HCT116 (cell line): ENCODE measurements at regions not wholly inside any gene's neighbourhood (a gene's known extent, or its start where the extent isn't known, plus 50 kb on each side); places are given as distances from the start of the nearest gene placed in this dataset.

Source experiments
- ATAC-seq: fragments of 200-7000 bp; cut with Tn5 transposase; 2 replicates; pipeline ENCODE4 v1.9.1; 2020; ENCODE audit warnings: mild to moderate bottlenecking, moderate library complexity
- BruUV-seq: library from RNA; stranded (reverse); fragments of 400-500 nt; replicated peaks from 2 replicates; lab custom pipeline; 2021; lab: Mats Ljungman, UMichigan
- CTCF ChIA-PET: fragments of 300-600 bp; sonication (Branson Sonifier 250); formaldehyde crosslinking; loops from one replicate; lab custom pipeline; 2021; ENCODE audit warnings: antibody characterized with exemption; lab: Charles Lee
- POLR2A ChIA-PET: fragments of 300-600, 350-600 bp; sonication (Branson Sonifier 250); formaldehyde crosslinking; loops from one replicate; lab custom pipeline; 2021; ENCODE audit warnings: antibody characterized with exemption; lab: Charles Lee
- RAD21 ChIA-PET, 2 experiments: fragments of 300-600 bp; sonication (Branson Sonifier 250); formaldehyde crosslinking; loops; one replicate each; lab custom pipeline; 2023; ENCODE audit warnings: low total read pairs in 2 of 2; ENCODE audit not compliant: uncharacterized antibody in 2 of 2, unreplicated experiment in 2 of 2, low non-redundant PET in 1 of 2; lab: Charles Lee
- DNase-seq: peaks from one replicate; pipeline ENCODE4 v3.0.0-alpha.2; 2010; ENCODE audit warnings: low read depth, low spot score
- H2AFZ ChIP-seq: fragments of 200-600 bp; shearing (Covaris generic), sonication (generic); 2 replicates; pipeline ENCODE4 v1.6.1; 2017; ENCODE audit warnings: low read depth, mixed run types, mixed read lengths, antibody characterized with exemption, low read length; ENCODE audit not compliant: poor library complexity, severe bottlenecking
- H3K27ac ChIP-seq: 2 replicates; pipeline ENCODE4 v1.5.1; 2012; ENCODE audit warnings: low read depth, low read length
- H3K27me3 ChIP-seq: fragments of 200-600 bp; sonication (generic); 2 replicates; pipeline ENCODE4 v1.6.1; 2016; ENCODE audit warnings: mixed run types, low read length, mixed read lengths; ENCODE audit not compliant: insufficient read depth
- H3K36me3 ChIP-seq, 2 experiments: fragments of 200-500 bp in 1 of 2; fragments of 200-600 bp in 1 of 2; sonication (Bioruptor generic) in 1 of 2; sonication (generic) in 1 of 2; 2 replicates each; pipeline versions ENCODE4 v1.5.1 to v1.6.1; 2014 to 2016; ENCODE audit warnings: low read length in 2 of 2, inconsistent platforms in 1 of 2, mixed read lengths in 1 of 2, mixed run types in 1 of 2; ENCODE audit not compliant: insufficient read depth in 2 of 2, control insufficient read depth in 1 of 2
- H3K4me1 ChIP-seq, 2 experiments: fragments of 200-600 bp in 1 of 2; sonication (generic) in 1 of 2; 2 replicates each; pipeline versions ENCODE4 v1.5.1 to v1.6.1; 2012 to 2017; ENCODE audit warnings: low read length in 2 of 2, inconsistent platforms in 1 of 2, mild to moderate bottlenecking in 1 of 2, mixed read lengths in 1 of 2, mixed run types in 1 of 2, moderate library complexity in 1 of 2; ENCODE audit not compliant: insufficient read depth in 2 of 2, control insufficient read depth in 1 of 2
- H3K4me2 ChIP-seq: fragments of 200-600 bp; sonication (generic); 2 replicates; pipeline ENCODE4 v1.6.1; 2017; ENCODE audit warnings: mixed run types, low read length, mixed read lengths
- H3K4me3 ChIP-seq, 2 experiments: fragments of 200-600 bp in 1 of 2; sonication (generic) in 1 of 2; replicated peaks in 1 of 2; 2 replicates each; pipeline ENCODE4 v1.5.1; 2011 to 2016; ENCODE audit warnings: low read length in 2 of 2, control low read depth in 1 of 2, low read depth in 1 of 2, mild to moderate bottlenecking in 1 of 2, mixed read lengths in 1 of 2, mixed run types in 1 of 2
- H3K79me2 ChIP-seq: fragments of 200-600 bp; sonication (generic); 2 replicates; pipeline ENCODE4 v1.6.1; 2017; ENCODE audit warnings: mild to moderate bottlenecking, mixed run types, low read length, moderate library complexity, mixed read lengths; ENCODE audit not compliant: insufficient read depth
- H3K9ac ChIP-seq: fragments of 200-600 bp; sonication (generic); 2 replicates; pipeline ENCODE4 v1.6.1; 2016; ENCODE audit warnings: low read length, mixed read lengths
- H3K9me2 ChIP-seq: fragments of 200-600 bp; sonication (generic), shearing (Covaris generic); 2 replicates; pipeline ENCODE4 v1.6.1; 2017; ENCODE audit warnings: mixed run types, mild to moderate bottlenecking, moderate library complexity; ENCODE audit not compliant: insufficient read depth
- H3K9me3 ChIP-seq, 2 experiments: fragments of 200-500 bp in 1 of 2; fragments of 200-600 bp in 1 of 2; sonication (Bioruptor generic) in 1 of 2; sonication (generic) in 1 of 2; 2 replicates each; pipeline ENCODE4 v1.6.1; 2014 to 2017; ENCODE audit warnings: low read length in 2 of 2, mixed read lengths in 2 of 2, inconsistent platforms in 1 of 2, low read depth in 1 of 2, mild to moderate bottlenecking in 1 of 2, mixed run types in 1 of 2, moderate library complexity in 1 of 2; ENCODE audit not compliant: control insufficient read depth in 1 of 2, insufficient read depth in 1 of 2
- H4K20me1 ChIP-seq: fragments of 200-600 bp; sonication (generic), shearing (Covaris generic); 2 replicates; pipeline ENCODE4 v1.6.1; 2017; ENCODE audit warnings: mixed run types, mild to moderate bottlenecking, moderate library complexity; ENCODE audit not compliant: insufficient read depth
- CEBPB ChIP-seq: IDR thresholded peaks from 2 replicates; pipeline ENCODE4 v1.6.1; 2012; ENCODE audit warnings: low read depth
- EGR1 ChIP-seq: IDR thresholded peaks from 2 replicates; pipeline ENCODE4 v1.6.1; 2012; ENCODE audit warnings: low read depth
- ELF1 ChIP-seq: IDR thresholded peaks from 2 replicates; pipeline ENCODE4 v1.6.1; 2012; ENCODE audit warnings: low read depth, borderline replicate concordance
- EZH2phosphoT487 ChIP-seq: fragments of 200-600 bp; IDR thresholded peaks from 2 replicates; pipeline ENCODE4 v1.6.1; 2018; ENCODE audit warnings: antibody characterized with exemption, borderline replicate concordance
- FOSL1 ChIP-seq: IDR thresholded peaks from 2 replicates; pipeline ENCODE4 v1.6.1; 2012; ENCODE audit warnings: low read depth
- POLR2A ChIP-seq: IDR thresholded peaks from 2 replicates; pipeline ENCODE4 v1.7.0; 2011; ENCODE audit warnings: borderline replicate concordance; ENCODE audit not compliant: insufficient read depth, insufficient read length; ENCODE audit errors: extremely low read depth
- POLR2AphosphoS5 ChIP-seq: IDR thresholded peaks from 2 replicates; pipeline ENCODE4 v1.6.1; 2011; ENCODE audit warnings: mild to moderate bottlenecking, low read depth, low read length, moderate library complexity
- RAD21 ChIP-seq: IDR thresholded peaks from 2 replicates; pipeline ENCODE4 v1.6.1; 2012; ENCODE audit warnings: low read depth, mild to moderate bottlenecking
- SIN3A ChIP-seq: IDR thresholded peaks from 2 replicates; pipeline ENCODE4 v1.6.1; 2012; ENCODE audit warnings: low read depth
- SRF ChIP-seq: IDR thresholded peaks from 2 replicates; pipeline ENCODE4 v1.6.1; 2012; ENCODE audit warnings: low read depth
- YY1 ChIP-seq: IDR thresholded peaks from 2 replicates; pipeline ENCODE4 v1.6.1; 2011; ENCODE audit warnings: low read length, low read depth, moderate library complexity, mild to moderate bottlenecking; ENCODE audit not compliant: insufficient replicate concordance; ENCODE audit errors: extremely low read depth
- ZNF274 ChIP-seq: fragments of 200-500 bp; sonication (Bioruptor generic); IDR thresholded peaks from 2 replicates; pipeline ENCODE4 v1.6.1; 2014; ENCODE audit warnings: mild to moderate bottlenecking, low read depth, low read length, inconsistent platforms
- intact Hi-C: fragments of 100-400 bp; cut with micrococcal nuclease; formaldehyde crosslinking; loops from 2 replicates; pipeline ENCODE4 v1.10.0; 2022
- TF ChIP-seq, protein P1 (sequence below): IDR thresholded peaks from 2 replicates; pipeline ENCODE4 v1.6.1; 2012
- TF ChIP-seq, protein P2 (sequence below): IDR thresholded peaks from 2 replicates; pipeline ENCODE4 v1.6.1; 2011; ENCODE audit warnings: mild to moderate bottlenecking, low read length, moderate library complexity; ENCODE audit not compliant: insufficient replicate concordance; ENCODE audit errors: extremely low read depth
- TF ChIP-seq, protein P3 (sequence below): IDR thresholded peaks from 2 replicates; pipeline ENCODE4 v1.6.1; 2012
- TF ChIP-seq, protein P4 (sequence below): IDR thresholded peaks from 2 replicates; pipeline ENCODE4 v1.6.1; 2012; ENCODE audit warnings: low read depth

DNA sequence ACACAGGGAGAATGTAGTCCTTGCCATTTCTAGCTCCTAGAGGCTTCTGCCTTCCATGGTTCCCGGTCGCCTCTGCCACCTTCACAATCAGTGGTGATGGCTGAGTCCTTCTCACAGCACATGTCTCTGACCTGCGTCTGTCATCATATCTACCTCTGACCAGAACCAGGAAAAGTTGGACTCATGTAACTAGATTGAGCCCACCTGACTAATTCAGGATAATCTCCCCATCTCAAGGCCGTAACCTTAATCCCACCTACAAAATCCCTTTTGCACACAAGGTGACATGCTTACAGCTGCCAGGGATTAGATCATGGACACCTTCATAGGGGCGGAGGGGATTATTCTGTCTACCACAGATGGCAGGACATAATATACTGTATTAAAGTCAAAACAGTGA is 375.6 kb downstream of the ICE1 start (continued):
- TF ChIP-seq, protein P1, sequence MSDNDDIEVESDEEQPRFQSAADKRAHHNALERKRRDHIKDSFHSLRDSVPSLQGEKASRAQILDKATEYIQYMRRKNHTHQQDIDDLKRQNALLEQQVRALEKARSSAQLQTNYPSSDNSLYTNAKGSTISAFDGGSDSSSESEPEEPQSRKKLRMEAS = no peak
- TF ChIP-seq SRF = no peak
- no peak for TF ChIP-seq YY1
- TF ChIP-seq ELF1 = no peak

DNA sequence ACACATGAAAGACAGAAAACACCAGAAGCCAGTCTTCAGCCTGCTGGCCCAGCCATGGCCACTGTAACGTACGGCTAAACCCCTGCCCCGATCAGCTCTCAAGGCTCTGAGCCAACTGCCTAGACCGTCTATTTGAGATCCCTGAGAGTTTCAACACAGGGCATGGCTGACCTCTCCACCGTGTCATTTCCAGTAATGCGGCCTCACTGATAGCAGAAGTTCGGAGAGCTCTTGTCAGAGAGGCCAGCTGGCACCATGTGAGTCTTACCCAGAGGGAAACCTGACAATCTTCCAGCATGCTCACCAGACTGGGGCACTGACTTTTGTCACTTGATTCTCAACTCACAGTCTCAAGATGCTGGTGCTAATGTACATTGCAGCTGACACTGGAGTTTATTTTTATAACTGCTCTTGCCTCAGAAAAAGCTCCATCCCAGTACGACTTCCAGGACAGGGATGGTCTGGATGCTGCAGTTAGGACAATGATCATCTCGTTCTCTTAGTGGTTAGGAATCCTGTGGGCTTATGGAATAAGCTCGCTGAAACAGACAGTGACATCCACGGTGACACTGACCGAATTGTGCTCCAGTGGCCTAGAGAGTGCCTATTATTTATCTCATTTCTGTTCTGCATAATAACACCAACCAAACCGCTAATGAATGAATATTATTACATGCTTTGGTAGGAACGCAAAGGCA is 372.7 kb downstream of the ICE1 start:
- ATAC-seq = no peak

More for the DNA sequence above, 372.7 kb downstream of the ICE1 start:
- DNase-seq = no peak
- no peaks in the 10 kb centered on the region for H3K9me2 ChIP-seq
- POLR2A ChIA-PET = no interaction called here
- H3K36me3 ChIP-seq = no peaks in the 10 kb centered on the region
- RAD21 ChIA-PET = no interaction called here
- intact Hi-C loops = no loop called here
- BruUV-seq = no TSS peak
- H3K27ac ChIP-seq = no peak overlapping the region
- H4K20me1 ChIP-seq = no peaks in the 10 kb centered on the region
- H3K79me2 ChIP-seq = no peaks in the 10 kb centered on the region
- H3K4me3 ChIP-seq = no peak overlapping the region
- 0 out of 2 replicates have a peak, but pooled peaks cover 2% of the 10 kb centered on the region for H3K27me3 ChIP-seq
- no peak overlapping the region for H3K9ac ChIP-seq
- CTCF ChIA-PET = no interaction called here
- H2AFZ ChIP-seq = no peak overlapping the region
- TF ChIP-seq SRF = no peak
- TF ChIP-seq FOSL1 = no peak
- TF ChIP-seq, protein P2, sequence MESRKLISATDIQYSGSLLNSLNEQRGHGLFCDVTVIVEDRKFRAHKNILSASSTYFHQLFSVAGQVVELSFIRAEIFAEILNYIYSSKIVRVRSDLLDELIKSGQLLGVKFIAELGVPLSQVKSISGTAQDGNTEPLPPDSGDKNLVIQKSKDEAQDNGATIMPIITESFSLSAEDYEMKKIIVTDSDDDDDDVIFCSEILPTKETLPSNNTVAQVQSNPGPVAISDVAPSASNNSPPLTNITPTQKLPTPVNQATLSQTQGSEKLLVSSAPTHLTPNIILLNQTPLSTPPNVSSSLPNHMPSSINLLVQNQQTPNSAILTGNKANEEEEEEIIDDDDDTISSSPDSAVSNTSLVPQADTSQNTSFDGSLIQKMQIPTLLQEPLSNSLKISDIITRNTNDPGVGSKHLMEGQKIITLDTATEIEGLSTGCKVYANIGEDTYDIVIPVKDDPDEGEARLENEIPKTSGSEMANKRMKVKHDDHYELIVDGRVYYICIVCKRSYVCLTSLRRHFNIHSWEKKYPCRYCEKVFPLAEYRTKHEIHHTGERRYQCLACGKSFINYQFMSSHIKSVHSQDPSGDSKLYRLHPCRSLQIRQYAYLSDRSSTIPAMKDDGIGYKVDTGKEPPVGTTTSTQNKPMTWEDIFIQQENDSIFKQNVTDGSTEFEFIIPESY = no peak
- no peak for TF ChIP-seq EZH2phosphoT487
- TF ChIP-seq, protein P3, sequence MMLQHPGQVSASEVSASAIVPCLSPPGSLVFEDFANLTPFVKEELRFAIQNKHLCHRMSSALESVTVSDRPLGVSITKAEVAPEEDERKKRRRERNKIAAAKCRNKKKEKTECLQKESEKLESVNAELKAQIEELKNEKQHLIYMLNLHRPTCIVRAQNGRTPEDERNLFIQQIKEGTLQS = no peak
- no peak for TF ChIP-seq POLR2AphosphoS5
- TF ChIP-seq YY1 = no peak
- no peak for TF ChIP-seq EGR1
- no peak for TF ChIP-seq ELF1
- no peak for TF ChIP-seq CEBPB
- no peak for TF ChIP-seq POLR2A
- TF ChIP-seq, protein P4, sequence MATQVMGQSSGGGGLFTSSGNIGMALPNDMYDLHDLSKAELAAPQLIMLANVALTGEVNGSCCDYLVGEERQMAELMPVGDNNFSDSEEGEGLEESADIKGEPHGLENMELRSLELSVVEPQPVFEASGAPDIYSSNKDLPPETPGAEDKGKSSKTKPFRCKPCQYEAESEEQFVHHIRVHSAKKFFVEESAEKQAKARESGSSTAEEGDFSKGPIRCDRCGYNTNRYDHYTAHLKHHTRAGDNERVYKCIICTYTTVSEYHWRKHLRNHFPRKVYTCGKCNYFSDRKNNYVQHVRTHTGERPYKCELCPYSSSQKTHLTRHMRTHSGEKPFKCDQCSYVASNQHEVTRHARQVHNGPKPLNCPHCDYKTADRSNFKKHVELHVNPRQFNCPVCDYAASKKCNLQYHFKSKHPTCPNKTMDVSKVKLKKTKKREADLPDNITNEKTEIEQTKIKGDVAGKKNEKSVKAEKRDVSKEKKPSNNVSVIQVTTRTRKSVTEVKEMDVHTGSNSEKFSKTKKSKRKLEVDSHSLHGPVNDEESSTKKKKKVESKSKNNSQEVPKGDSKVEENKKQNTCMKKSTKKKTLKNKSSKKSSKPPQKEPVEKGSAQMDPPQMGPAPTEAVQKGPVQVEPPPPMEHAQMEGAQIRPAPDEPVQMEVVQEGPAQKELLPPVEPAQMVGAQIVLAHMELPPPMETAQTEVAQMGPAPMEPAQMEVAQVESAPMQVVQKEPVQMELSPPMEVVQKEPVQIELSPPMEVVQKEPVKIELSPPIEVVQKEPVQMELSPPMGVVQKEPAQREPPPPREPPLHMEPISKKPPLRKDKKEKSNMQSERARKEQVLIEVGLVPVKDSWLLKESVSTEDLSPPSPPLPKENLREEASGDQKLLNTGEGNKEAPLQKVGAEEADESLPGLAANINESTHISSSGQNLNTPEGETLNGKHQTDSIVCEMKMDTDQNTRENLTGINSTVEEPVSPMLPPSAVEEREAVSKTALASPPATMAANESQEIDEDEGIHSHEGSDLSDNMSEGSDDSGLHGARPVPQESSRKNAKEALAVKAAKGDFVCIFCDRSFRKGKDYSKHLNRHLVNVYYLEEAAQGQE = no peak
- no peak for TF ChIP-seq SIN3A
- no peak for TF ChIP-seq ZNF274
- no peak for TF ChIP-seq RAD21
- no peak overlapping the region for H3K4me2 ChIP-seq
- no peaks in the 10 kb centered on the region for H3K4me1 ChIP-seq
- H3K9me3 ChIP-seq = no peaks in the 10 kb centered on the region
